ENCODE measurements at regions not wholly inside any gene's neighbourhood (a gene's known extent, or its start where the extent isn't known, plus 50 kb on each side); places are given as distances from the start of the nearest gene placed in this dataset.

DNA sequence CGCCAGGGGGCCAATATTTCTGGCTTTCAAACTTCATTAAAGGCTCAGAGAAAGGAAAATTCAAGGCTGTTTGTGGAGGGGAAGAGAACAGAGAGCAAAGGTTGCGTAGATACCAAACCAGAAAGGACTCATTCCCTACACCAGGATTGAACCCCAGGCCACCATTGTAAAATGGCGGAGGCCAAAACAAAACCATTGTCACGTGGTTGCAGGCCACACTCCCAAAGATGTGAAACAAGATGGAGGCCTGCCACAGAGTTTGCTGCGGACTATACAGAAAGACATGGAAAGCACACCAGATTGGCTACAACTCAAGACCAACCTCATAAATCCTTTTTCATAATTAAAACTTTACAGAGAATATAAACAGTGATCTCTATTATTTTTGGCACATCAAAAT is 116.5 kb downstream of the KCNK1 start:
- no peak for TF ChIP-seq CTBP1 (IDR thresholded peaks at IDR 0.05; ENCODE audit: borderline replicate concordance)
- TF ChIP-seq, protein P1, sequence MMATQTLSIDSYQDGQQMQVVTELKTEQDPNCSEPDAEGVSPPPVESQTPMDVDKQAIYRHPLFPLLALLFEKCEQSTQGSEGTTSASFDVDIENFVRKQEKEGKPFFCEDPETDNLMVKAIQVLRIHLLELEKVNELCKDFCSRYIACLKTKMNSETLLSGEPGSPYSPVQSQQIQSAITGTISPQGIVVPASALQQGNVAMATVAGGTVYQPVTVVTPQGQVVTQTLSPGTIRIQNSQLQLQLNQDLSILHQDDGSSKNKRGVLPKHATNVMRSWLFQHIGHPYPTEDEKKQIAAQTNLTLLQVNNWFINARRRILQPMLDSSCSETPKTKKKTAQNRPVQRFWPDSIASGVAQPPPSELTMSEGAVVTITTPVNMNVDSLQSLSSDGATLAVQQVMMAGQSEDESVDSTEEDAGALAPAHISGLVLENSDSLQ (IDR thresholded peaks at IDR 0.05), result no peak
- TF ChIP-seq ELF4 (IDR thresholded peaks at IDR 0.05), result no peak
- no peak for TF ChIP-seq FOXA1 (IDR thresholded peaks at IDR 0.05)
- no peak for TF ChIP-seq ARNT (IDR thresholded peaks at IDR 0.05)
- TF ChIP-seq SP1 (IDR thresholded peaks at IDR 0.05), result no peak
- TF ChIP-seq SUZ12 (IDR thresholded peaks at IDR 0.05), result no peak
- no peak for TF ChIP-seq LEF1 (IDR thresholded peaks at IDR 0.05; ENCODE audit: borderline replicate concordance)
- no peak for TF ChIP-seq FOXK2 (IDR thresholded peaks at IDR 0.05)
